Upper lobe of left lung (tissue), 6 donors: ENCODE measurements at regions not wholly inside any gene's neighbourhood (a gene's known extent, or its start where the extent isn't known, plus 50 kb on each side); places are given as distances from the start of the nearest gene placed in this dataset.

Experiments used
- ATAC-seq, 2 donors: fragments of 200-7000 bp; cut with Tn5 transposase; one replicate each; pipeline ENCODE4 v1.9.1; 2022; ENCODE audit warnings: mild to moderate bottlenecking in 2 of 2, moderate library complexity in 2 of 2; ENCODE audit not compliant: low FRiP score in 2 of 2
- DNase-seq, 2 donors: peaks; one replicate each; pipeline ENCODE4 v3.0.0-alpha.2; 2019 to 2020
- H3K27ac ChIP-seq, 4 donors: fragments of 200-600 bp; sonication (generic); one replicate each; pipeline ENCODE4 v1.5.1; 2016 to 2019
- H3K27me3 ChIP-seq, 4 donors: fragments of 200-600 bp; sonication (generic); one replicate each; pipeline ENCODE4 v1.5.1; 2017 to 2019
- H3K36me3 ChIP-seq, 4 donors: fragments of 200-600 bp; sonication (generic); one replicate each; pipeline ENCODE4 v1.5.1; 2016 to 2019
- H3K4me1 ChIP-seq, 4 donors: fragments of 200-600 bp; sonication (generic); one replicate each; pipeline ENCODE4 v1.5.1; 2018 to 2019
- H3K4me3 ChIP-seq, 4 donors: fragments of 200-600 bp; sonication (generic); one replicate each; pipeline ENCODE4 v1.5.1; 2017 to 2019; ENCODE audit warnings: mild to moderate bottlenecking in 2 of 4, moderate library complexity in 1 of 4
- H3K9me3 ChIP-seq, 4 donors: fragments of 200-600 bp; sonication (generic); one replicate each; pipeline ENCODE4 v1.5.1; 2018 to 2019
- CTCF ChIP-seq, 6 experiments: fragments of 450-650 bp in 4 of 6; fragments of 200-600 bp in 2 of 6; sonication (generic) in 2 of 6; IDR thresholded peaks; one replicate each; pipeline ENCODE4 v1.5.1; 2016 to 2019; ENCODE audit warnings: antibody characterized with exemption in 6 of 6
- EP300 ChIP-seq, 4 donors: sonication (generic); formaldehyde crosslinking; IDR thresholded peaks; one replicate each; pipeline ENCODE4 v1.5.1; 2017; ENCODE audit warnings: antibody characterized with exemption in 4 of 4, control low read depth in 2 of 4
- POLR2A ChIP-seq, 4 donors: fragments of 450-650 bp; IDR thresholded peaks; one replicate each; pipeline ENCODE4 v1.5.1; 2016 to 2017; ENCODE audit warnings: antibody characterized with exemption in 4 of 4, mild to moderate bottlenecking in 2 of 4
- POLR2AphosphoS5 ChIP-seq, 2 donors: sonication (generic); formaldehyde crosslinking; IDR thresholded peaks; one replicate each; pipeline ENCODE4 v1.5.1; 2017; ENCODE audit warnings: antibody characterized with exemption in 2 of 2
- WGBS, 2 donors: methylation state at CpG; one replicate each; pipeline ENCODE4 v1.1.5; 2017 to 2018; 5-methylcytosine and 5-hydroxymethylcytosine counted together
- donor health status: DM: no; HTN: no; CAD: no; lungs with moderate emphysema.
- donor health status: DM: no; HTN: yes; CAD: no; lungs with severe emphysema.

GRCh38 chr4:41322617-41323016, 65.9 kb downstream of the UCHL1 start:
- WGBS, 2 donors: 89 to 92% methylated on average over 4 of the region's 4 CpGs
- Histone ChIP-seq H3K27me3 (no peaks in the 10 kb centered on the region), H3K4me3 (no peak overlapping the region), H3K4me1 (peaks cover 0 to 9% (median 0%) of the 10 kb centered on the region in 4 donors), H3K36me3 (no peaks in the 10 kb centered on the region), H3K9me3 (no peaks in the 10 kb centered on the region), H3K27ac (no peak overlapping the region)
- ATAC-seq: no peak
- DNase-seq: no peak
- TF ChIP-seq CTCF (IDR thresholded peaks at IDR 0.05): no peak
- no peak for TF ChIP-seq POLR2AphosphoS5 (IDR thresholded peaks at IDR 0.05)
- TF ChIP-seq POLR2A (IDR thresholded peaks at IDR 0.05): no peak
- TF ChIP-seq EP300 (IDR thresholded peaks at IDR 0.05): no peak

- Histone ChIP-seq H3K27ac (no peak overlapping the region), H3K9me3 (no peaks in the 10 kb centered on the region), H3K36me3 (no peaks in the 10 kb centered on the region), H3K4me1 (peaks cover 0 to 9% (median 0%) of the 10 kb centered on the region in 4 donors), H3K27me3 (no peaks in the 10 kb centered on the region), H3K4me3 (no peak overlapping the region)
- 68 to 78% methylated on average over 1 of the region's 1 CpG for WGBS, 2 donors
- no peak for DNase-seq
- ATAC-seq: no peak
- TF ChIP-seq POLR2AphosphoS5 (IDR thresholded peaks at IDR 0.05) (no peak), CTCF (IDR thresholded peaks at IDR 0.05) (no peak), EP300 (IDR thresholded peaks at IDR 0.05) (no peak), POLR2A (IDR thresholded peaks at IDR 0.05) (no peak)
Observed at GRCh38 chr4:41323179-41323578, 66.5 kb downstream of the UCHL1 start.

- Histone ChIP-seq H3K4me3 (no peak overlapping the region), H3K9me3 (no peaks in the 10 kb centered on the region), H3K27me3 (no peaks in the 10 kb centered on the region), H3K27ac (no peak overlapping the region), H3K36me3 (no peaks in the 10 kb centered on the region), H3K4me1 (peaks cover 0 to 9% (median 0%) of the 10 kb centered on the region in 4 donors)
- no peak for TF ChIP-seq POLR2AphosphoS5 (IDR thresholded peaks at IDR 0.05)
- DNase-seq: no peak
- 95 to 100% methylated on average over 2 of the region's 2 CpGs for WGBS, 2 donors
- ATAC-seq: no peak
Observed at GRCh38 chr4:41323706-41324105, 67.0 kb downstream of the UCHL1 start.

- no peak for DNase-seq
- TF ChIP-seq CTCF (IDR thresholded peaks at IDR 0.05): no peak
- no peaks in the 10 kb centered on the region for H3K4me1 ChIP-seq
- no peaks in the 10 kb centered on the region for H3K36me3 ChIP-seq
- ATAC-seq: no peak
- no peak overlapping the region for H3K27ac ChIP-seq
- 80 to 98% methylated on average over 6 of the region's 6 CpGs for WGBS, 2 donors
- H3K9me3 ChIP-seq: no peaks in the 10 kb centered on the region
- no peak overlapping the region for H3K4me3 ChIP-seq
- no peaks in the 10 kb centered on the region for H3K27me3 ChIP-seq
Observed at GRCh38 chr4:41324861-41325260, 68.1 kb downstream of the UCHL1 start.

GRCh38 chr4:41325901-41326300, 69.2 kb downstream of the UCHL1 start:
- Histone ChIP-seq H3K4me3 (no peak overlapping the region), H3K4me1 (no peaks in the 10 kb centered on the region), H3K27me3 (no peaks in the 10 kb centered on the region), H3K36me3 (no peaks in the 10 kb centered on the region), H3K9me3 (no peaks in the 10 kb centered on the region), H3K27ac (no peak overlapping the region)
- TF ChIP-seq CTCF (IDR thresholded peaks at IDR 0.05) (no peak), EP300 (IDR thresholded peaks at IDR 0.05) (no peak), POLR2A (IDR thresholded peaks at IDR 0.05) (no peak), POLR2AphosphoS5 (IDR thresholded peaks at IDR 0.05) (no peak)
- DNase-seq (no peak), ATAC-seq (no peak)
